Activated CD4-positive, alpha-beta memory T cell treated with anti-CD3 and anti-CD28 coated beads, Interleukin-2, amount 10 ng/mL, durations not matched to agents 7 days and 5 days (primary cell): ENCODE measurements at regions not wholly inside any gene's neighbourhood (a gene's known extent, or its start where the extent isn't known, plus 50 kb on each side); places are given as distances from the start of the nearest gene placed in this dataset.
A peak's percentile ranks its signal among the peaks of the same experiment; 100 is the strongest.

Experiments used
- CTCF ChIA-PET: fragments of 350-600 bp; sonication (Branson Sonifier 250); formaldehyde crosslinking; loops from one replicate; lab custom pipeline; 2021; ENCODE audit warnings: antibody characterized with exemption, inconsistent platforms; lab: Charles Lee
- POLR2A ChIA-PET: fragments of 350-600 bp; sonication (Branson Sonifier 250); formaldehyde crosslinking; loops from one replicate; lab custom pipeline; 2021; ENCODE audit warnings: antibody characterized with exemption; lab: Charles Lee
- DNase-seq: peaks from one replicate; pipeline ENCODE4 v3.0.0-alpha.2; 2020
- H3K27ac Mint-ChIP-seq: one replicate; pipeline ENCODE4 v1.8.0; 2021; ENCODE audit warnings: mild to moderate bottlenecking, mixed read lengths
- H3K27me3 Mint-ChIP-seq: one replicate; pipeline ENCODE4 v1.8.0; 2021; ENCODE audit warnings: mixed read lengths
- H3K36me3 Mint-ChIP-seq: one replicate; pipeline ENCODE4 v1.8.0; 2021; ENCODE audit warnings: low read depth, mixed read lengths
- H3K4me1 Mint-ChIP-seq: one replicate; pipeline ENCODE4 v1.8.0; 2021; ENCODE audit warnings: mixed read lengths
- H3K4me3 Mint-ChIP-seq: one replicate; pipeline ENCODE4 v1.8.0; 2021; ENCODE audit warnings: mild to moderate bottlenecking, mixed read lengths
- H3K9me3 Mint-ChIP-seq: one replicate; pipeline ENCODE4 v1.8.0; 2021; ENCODE audit warnings: mixed read lengths

GRCh38 chr18:26662996-26663395 is 114.6 kb upstream of the KCTD1 start:
- Mint-ChIP-seq H3K27ac (no peak overlapping the region), H3K4me1 (no peaks in the 10 kb centered on the region), H3K9me3 (no peaks in the 10 kb centered on the region), H3K4me3 (no peak overlapping the region), H3K36me3 (no peaks in the 10 kb centered on the region), H3K27me3 (peaks cover 33% of the 10 kb centered on the region)
- CTCF ChIA-PET: no interaction called here
- POLR2A ChIA-PET: no interaction called here
- DNase-seq: no peak

- Mint-ChIP-seq H3K4me3 (peak overlapping the region; percentile 70), H3K4me1 (peaks cover 13% of the 10 kb centered on the region), H3K9me3 (no peaks in the 10 kb centered on the region), H3K27me3 (peaks cover 64% of the 10 kb centered on the region), H3K36me3 (peaks cover 7% of the 10 kb centered on the region), H3K27ac (peak overlapping the region; percentile 7)
- ChIA-PET CTCF (no interaction called here), POLR2A (no interaction called here)
- no peak for DNase-seq
Observed at GRCh38 chr18:26657631-26658581, 109.6 kb upstream of the KCTD1 start.

- peak overlapping the region; percentile 7 for H3K27ac Mint-ChIP-seq
- ChIA-PET POLR2A (no interaction called here), CTCF (no interaction called here)
- no peak for DNase-seq
- H3K4me1 Mint-ChIP-seq: peaks cover 13% of the 10 kb centered on the region
- H3K27me3 Mint-ChIP-seq: peaks cover 71% of the 10 kb centered on the region
- peaks cover 7% of the 10 kb centered on the region for H3K36me3 Mint-ChIP-seq
- peak overlapping the region; percentile 70 for H3K4me3 Mint-ChIP-seq
- no peaks in the 10 kb centered on the region for H3K9me3 Mint-ChIP-seq
Observed at GRCh38 chr18:26656944-26657536, 108.7 kb upstream of the KCTD1 start.

GRCh38 chr18:26656431-26656943 is 108.1 kb upstream of the KCTD1 start:
- Mint-ChIP-seq H3K36me3 (peaks cover 7% of the 10 kb centered on the region), H3K27ac (no peak overlapping the region), H3K9me3 (no peaks in the 10 kb centered on the region), H3K4me1 (peaks cover 13% of the 10 kb centered on the region), H3K4me3 (no peak overlapping the region), H3K27me3 (peaks cover 70% of the 10 kb centered on the region)
- DNase-seq: no peak
- CTCF ChIA-PET: no interaction called here
- POLR2A ChIA-PET: no interaction called here

GRCh38 chr18:26655525-26656430 is 107.4 kb upstream of the KCTD1 start:
- ChIA-PET CTCF (no interaction called here), POLR2A (no interaction called here)
- no peak overlapping the region for H3K4me3 Mint-ChIP-seq
- H3K36me3 Mint-ChIP-seq: peaks cover 7% of the 10 kb centered on the region
- H3K9me3 Mint-ChIP-seq: no peaks in the 10 kb centered on the region
- no peak overlapping the region for H3K27ac Mint-ChIP-seq
- peaks cover 69% of the 10 kb centered on the region for H3K27me3 Mint-ChIP-seq
- peaks cover 13% of the 10 kb centered on the region for H3K4me1 Mint-ChIP-seq
- no peak for DNase-seq

- H3K4me1 Mint-ChIP-seq: peaks cover 13% of the 10 kb centered on the region
- no peaks in the 10 kb centered on the region for H3K9me3 Mint-ChIP-seq
- H3K27ac Mint-ChIP-seq: no peak overlapping the region
- peaks cover 72% of the 10 kb centered on the region for H3K27me3 Mint-ChIP-seq
- no peak for DNase-seq
- ChIA-PET POLR2A (no interaction called here), CTCF (no interaction called here)
- H3K36me3 Mint-ChIP-seq: peaks cover 7% of the 10 kb centered on the region
- no peak overlapping the region for H3K4me3 Mint-ChIP-seq
Observed at GRCh38 chr18:26654616-26655524, 106.5 kb upstream of the KCTD1 start.

- DNase-seq: no peak
- Mint-ChIP-seq H3K4me1 (peaks cover 13% of the 10 kb centered on the region), H3K27ac (no peak overlapping the region), H3K9me3 (no peaks in the 10 kb centered on the region), H3K27me3 (peaks cover 70% of the 10 kb centered on the region), H3K36me3 (peaks cover 7% of the 10 kb centered on the region), H3K4me3 (no peak overlapping the region)
- CTCF ChIA-PET: no interaction called here
- POLR2A ChIA-PET: no interaction called here
Observed at GRCh38 chr18:26653943-26654615, 105.7 kb upstream of the KCTD1 start.

- Mint-ChIP-seq H3K4me1 (peaks cover 11% of the 10 kb centered on the region), H3K4me3 (no peak overlapping the region), H3K27me3 (peaks cover 54% of the 10 kb centered on the region), H3K27ac (no peak overlapping the region), H3K9me3 (no peaks in the 10 kb centered on the region), H3K36me3 (peaks cover 4% of the 10 kb centered on the region)
- no peak for DNase-seq
- ChIA-PET CTCF (interaction anchor here (1.3 kb wide), 1 partner anchor 346 kb away, joined by 3 read pairs; no protein-coding TSS in a partner anchor), POLR2A (no interaction called here)
Observed at GRCh38 chr18:26652501-26652900, 104.1 kb upstream of the KCTD1 start.

- no peak for DNase-seq
- Mint-ChIP-seq H3K9me3 (no peaks in the 10 kb centered on the region), H3K4me3 (no peak overlapping the region), H3K36me3 (no peaks in the 10 kb centered on the region), H3K27me3 (peaks cover 47% of the 10 kb centered on the region), H3K4me1 (peaks cover 4% of the 10 kb centered on the region), H3K27ac (no peak overlapping the region)
- CTCF ChIA-PET: interaction anchor here (0.7 kb wide), 1 partner anchor 24 kb away, joined by 6 read pairs; no protein-coding TSS in a partner anchor
- POLR2A ChIA-PET: no interaction called here
Observed at GRCh38 chr18:26650310-26651268, 102.2 kb upstream of the KCTD1 start.

- no peak overlapping the region for H3K27ac Mint-ChIP-seq
- H3K4me3 Mint-ChIP-seq: no peak overlapping the region
- H3K4me1 Mint-ChIP-seq: no peaks in the 10 kb centered on the region
- CTCF ChIA-PET: interaction anchor here (2.2 kb wide), 1 partner anchor 342 kb away, joined by 6 read pairs; no protein-coding TSS in a partner anchor
- no peak for DNase-seq
- POLR2A ChIA-PET: no interaction called here
- H3K9me3 Mint-ChIP-seq: no peaks in the 10 kb centered on the region
- H3K27me3 Mint-ChIP-seq: peaks cover 34% of the 10 kb centered on the region
- H3K36me3 Mint-ChIP-seq: no peaks in the 10 kb centered on the region
Observed at GRCh38 chr18:26649193-26649543, 100.8 kb upstream of the KCTD1 start.
